ENCODE measurements at regions not wholly inside any gene's neighbourhood (a gene's known extent, or its start where the extent isn't known, plus 50 kb on each side); places are given as distances from the start of the nearest gene placed in this dataset.
"Not testable (repeated sequence)": the region's sequence is repeated elsewhere in the genome, so short reads cannot be mapped to it uniquely, and the experiment has no call there.

- H3K4me1 ChIP-seq (ENCODE audit: insufficient read depth, low read length) = peaks cover 3% of the 10 kb centered on the region; the same call in 1 of the 2 replicates
- no peak overlapping the region for H2BK12ac ChIP-seq (ENCODE audit: insufficient read length, low read depth, low read length)
- no peak overlapping the region for H4K91ac ChIP-seq (ENCODE audit: insufficient read length, low read depth, low read length)
- H2BK15ac ChIP-seq (ENCODE audit: low read depth, low read length) = no peak overlapping the region
- H2AK5ac ChIP-seq (ENCODE audit: insufficient read length, low read length) = no peak overlapping the region
- H3K18ac ChIP-seq (ENCODE audit: insufficient read length, low read depth, low read length) = no peak overlapping the region
- H3T11ph ChIP-seq (ENCODE audit: low read length) = no peak overlapping the region
- H3K36me3 Mint-ChIP-seq (ENCODE audit: insufficient read depth in 1 of 3, low read depth in 3 of 3) = no peaks in the 10 kb centered on the region; a peak in 1 of 7 replicates
- no peaks in the 10 kb centered on the region for H3K9me3 ChIP-seq (ENCODE audit: control insufficient read depth, low read depth, low read length)
- no peak overlapping the region for H3K23ac ChIP-seq (ENCODE audit: insufficient read length, low read depth, low read length)
- no peaks in the 10 kb centered on the region for H4K20me1 ChIP-seq (ENCODE audit: control insufficient read depth, insufficient read depth, insufficient read length)
- no peak overlapping the region for H3K4me2 ChIP-seq (ENCODE audit: insufficient read depth, insufficient read length, low read length)
- H3K27me3 ChIP-seq (ENCODE audit: insufficient read depth, low read length) = no peaks in the 10 kb centered on the region
- H3K27me3 Mint-ChIP-seq (ENCODE audit: low read depth) = no peaks in the 10 kb centered on the region
- no CpG with 5 or more reads among the region's 1 CpG for WGBS (ENCODE audit: extremely low coverage, insufficient read length, low lambda C conversion rate)
- H3K9me3 Mint-ChIP-seq = no peaks in the 10 kb centered on the region; a peak in 1 of 5 replicates
- H2BK20ac ChIP-seq (ENCODE audit: low read depth, low read length, poor library complexity, severe bottlenecking) = no peak overlapping the region
- H3K9ac ChIP-seq (ENCODE audit: extremely low read depth, insufficient read length, low read length) = no peak overlapping the region
- no peaks in the 10 kb centered on the region for H3K79me1 ChIP-seq (ENCODE audit: insufficient read depth, low read depth, low read length, poor library complexity, severe bottlenecking)
- no peak overlapping the region for H4K5ac ChIP-seq (ENCODE audit: insufficient read length, low read depth, low read length)
- TF ChIP-seq, protein P1, sequence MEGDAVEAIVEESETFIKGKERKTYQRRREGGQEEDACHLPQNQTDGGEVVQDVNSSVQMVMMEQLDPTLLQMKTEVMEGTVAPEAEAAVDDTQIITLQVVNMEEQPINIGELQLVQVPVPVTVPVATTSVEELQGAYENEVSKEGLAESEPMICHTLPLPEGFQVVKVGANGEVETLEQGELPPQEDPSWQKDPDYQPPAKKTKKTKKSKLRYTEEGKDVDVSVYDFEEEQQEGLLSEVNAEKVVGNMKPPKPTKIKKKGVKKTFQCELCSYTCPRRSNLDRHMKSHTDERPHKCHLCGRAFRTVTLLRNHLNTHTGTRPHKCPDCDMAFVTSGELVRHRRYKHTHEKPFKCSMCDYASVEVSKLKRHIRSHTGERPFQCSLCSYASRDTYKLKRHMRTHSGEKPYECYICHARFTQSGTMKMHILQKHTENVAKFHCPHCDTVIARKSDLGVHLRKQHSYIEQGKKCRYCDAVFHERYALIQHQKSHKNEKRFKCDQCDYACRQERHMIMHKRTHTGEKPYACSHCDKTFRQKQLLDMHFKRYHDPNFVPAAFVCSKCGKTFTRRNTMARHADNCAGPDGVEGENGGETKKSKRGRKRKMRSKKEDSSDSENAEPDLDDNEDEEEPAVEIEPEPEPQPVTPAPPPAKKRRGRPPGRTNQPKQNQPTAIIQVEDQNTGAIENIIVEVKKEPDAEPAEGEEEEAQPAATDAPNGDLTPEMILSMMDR (conservative IDR thresholded peaks at IDR 0.05) = no peak
- DNase-seq = no peak
- no peak overlapping the region for H3K56ac ChIP-seq (ENCODE audit: insufficient read length, low read depth, low read length)
- H3K23me2 ChIP-seq (ENCODE audit: insufficient read length, low read depth, low read length, poor library complexity, severe bottlenecking) = peaks cover 8% of the 10 kb centered on the region
- H2AFZ ChIP-seq (ENCODE audit: low read length) = no peak overlapping the region
- H3K14ac ChIP-seq (ENCODE audit: insufficient read depth, low read length) = no peak overlapping the region
- H4K8ac ChIP-seq (replicated peaks; ENCODE audit: insufficient read length, low read depth, low read length) = no peak overlapping the region
- H3K4me3 Mint-ChIP-seq = no peak overlapping the region
- no peak overlapping the region for H3K4ac ChIP-seq (ENCODE audit: low read depth, low read length)
- H2BK120ac ChIP-seq (ENCODE audit: low read depth, low read length, poor library complexity, severe bottlenecking) = no peak overlapping the region
- no peak overlapping the region for H2BK5ac ChIP-seq (ENCODE audit: insufficient read length, low read length)
- peaks cover 25 to 29% of the 10 kb centered on the region in 2 experiments for H3K4me1 Mint-ChIP-seq
- no peak overlapping the region for H3K27ac ChIP-seq (ENCODE audit: insufficient read length, low read depth, low read length)
- H3K27ac Mint-ChIP-seq = no peak overlapping the region; a peak in 1 of 7 replicates
- H3K79me2 ChIP-seq (ENCODE audit: insufficient read depth, low read length) = no peaks in the 10 kb centered on the region
Observed at GRCh38 chr6:26278536-26278935, 86.5 kb upstream of the BTN3A2 start.

- H3K27ac ChIP-seq (ENCODE audit: insufficient read length, low read depth, low read length) = not testable (repeated sequence)
- peaks cover 27 to 29% of the 10 kb centered on the region in 2 experiments for H3K4me1 Mint-ChIP-seq
Observed at GRCh38 chr6:26279371-26279770, 85.6 kb upstream of the BTN3A2 start.

More at GRCh38 chr6:26279371-26279770, 85.6 kb upstream of the BTN3A2 start:
- not testable (repeated sequence) for H3K27ac Mint-ChIP-seq; H3K9me3 Mint-ChIP-seq; H4K8ac ChIP-seq (replicated peaks; ENCODE audit: insufficient read length, low read depth, low read length); H3K23ac ChIP-seq (ENCODE audit: insufficient read length, low read depth, low read length); H3T11ph ChIP-seq (ENCODE audit: low read length); H2AK5ac ChIP-seq (ENCODE audit: insufficient read length, low read length); H3K9me3 ChIP-seq (ENCODE audit: control insufficient read depth, low read depth, low read length); H3K4me2 ChIP-seq (ENCODE audit: insufficient read depth, insufficient read length, low read length); H3K27me3 Mint-ChIP-seq (ENCODE audit: low read depth); H2BK120ac ChIP-seq (ENCODE audit: low read depth, low read length, poor library complexity, severe bottlenecking); H3K9ac ChIP-seq (ENCODE audit: extremely low read depth, insufficient read length, low read length); H3K36me3 Mint-ChIP-seq (ENCODE audit: insufficient read depth in 1 of 3, low read depth in 3 of 3); H3K56ac ChIP-seq (ENCODE audit: insufficient read length, low read depth, low read length); H4K91ac ChIP-seq (ENCODE audit: insufficient read length, low read depth, low read length); H3K18ac ChIP-seq (ENCODE audit: insufficient read length, low read depth, low read length); H3K14ac ChIP-seq (ENCODE audit: insufficient read depth, low read length); H3K79me2 ChIP-seq (ENCODE audit: insufficient read depth, low read length); H3K23me2 ChIP-seq (ENCODE audit: insufficient read length, low read depth, low read length, poor library complexity, severe bottlenecking); H3K79me1 ChIP-seq (ENCODE audit: insufficient read depth, low read depth, low read length, poor library complexity, severe bottlenecking); H2AFZ ChIP-seq (ENCODE audit: low read length); H3K4me3 Mint-ChIP-seq; H2BK20ac ChIP-seq (ENCODE audit: low read depth, low read length, poor library complexity, severe bottlenecking); H3K4ac ChIP-seq (ENCODE audit: low read depth, low read length); H3K27me3 ChIP-seq (ENCODE audit: insufficient read depth, low read length); H2BK5ac ChIP-seq (ENCODE audit: insufficient read length, low read length); DNase-seq; H3K4me1 ChIP-seq (ENCODE audit: insufficient read depth, low read length); H4K20me1 ChIP-seq (ENCODE audit: control insufficient read depth, insufficient read depth, insufficient read length); H4K5ac ChIP-seq (ENCODE audit: insufficient read length, low read depth, low read length); H2BK12ac ChIP-seq (ENCODE audit: insufficient read length, low read depth, low read length); H2BK15ac ChIP-seq (ENCODE audit: low read depth, low read length)
- no CpG with 5 or more reads among the region's 5 CpGs for WGBS (ENCODE audit: extremely low coverage, insufficient read length, low lambda C conversion rate)

All from H9 (cell line).